Fibroblast of villous mesenchyme (primary cell): ENCODE measurements at regions not wholly inside any gene's neighbourhood (a gene's known extent, or its start where the extent isn't known, plus 50 kb on each side); places are given as distances from the start of the nearest gene placed in this dataset.

Source experiments
- DNase-seq: peaks from one replicate; pipeline ENCODE4 v3.0.0-alpha.2; 2010; ENCODE audit warnings: low read depth
- H3K4me3 ChIP-seq: 2 replicates; pipeline ENCODE4 v1.5.1; 2011; ENCODE audit warnings: low read depth, mild to moderate bottlenecking, low read length
- CTCF ChIP-seq: IDR thresholded peaks from 2 replicates; pipeline ENCODE4 v1.5.1; 2012; ENCODE audit warnings: low read depth, mild to moderate bottlenecking, low read length; ENCODE audit not compliant: insufficient read depth

- DNase-seq = no peak
- TF ChIP-seq CTCF = no peak
Measured at GRCh38 chr4:145388043-145388442, 93.6 kb upstream of the SMAD1 start.

DNA sequence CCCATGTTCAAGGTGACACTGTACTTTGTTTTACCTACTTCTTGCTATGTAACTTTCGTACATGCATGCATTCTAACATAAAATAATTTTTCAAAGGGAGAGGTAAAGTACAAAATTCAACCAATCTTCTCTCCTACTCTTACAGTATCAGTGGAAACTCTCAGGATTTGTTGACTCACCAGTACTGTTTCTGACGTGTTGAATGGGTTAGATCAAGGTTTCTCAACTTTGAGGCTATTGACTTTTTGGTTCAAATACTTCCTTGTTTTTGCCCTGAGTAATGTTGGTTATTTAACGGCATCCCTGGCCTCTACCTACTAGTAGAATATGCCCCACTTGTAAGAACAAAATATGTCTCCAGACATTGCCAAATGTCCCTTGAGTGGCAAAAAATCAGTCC, 94.6 kb upstream of the SMAD1 start:
- H3K4me3 ChIP-seq = no peak overlapping the region
- DNase-seq = no peak
- TF ChIP-seq CTCF = no peak

More at GRCh38 chr4:145388043-145388442, 93.6 kb upstream of the SMAD1 start:
- no peak overlapping the region for H3K4me3 ChIP-seq

DNA sequence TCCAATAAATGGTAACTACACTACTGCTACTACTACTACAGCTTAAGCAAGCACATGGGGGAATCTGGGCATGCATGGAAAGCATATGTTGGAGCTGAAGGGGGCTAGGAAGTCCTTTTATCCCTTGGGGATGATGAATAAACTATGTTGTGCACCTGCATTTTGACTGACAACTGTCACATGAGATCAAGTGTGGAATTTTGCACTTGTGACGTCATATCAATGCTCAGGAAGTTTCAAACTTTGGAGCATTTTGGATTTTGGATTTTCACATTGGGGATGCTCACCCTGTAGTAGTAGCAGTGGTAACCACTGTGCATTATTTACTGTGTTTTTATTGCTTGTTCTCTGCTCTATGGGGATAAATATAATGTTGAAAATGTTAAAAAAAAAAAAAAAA, 100.5 kb upstream of the SMAD1 start:
- no peak for TF ChIP-seq CTCF

DNA sequence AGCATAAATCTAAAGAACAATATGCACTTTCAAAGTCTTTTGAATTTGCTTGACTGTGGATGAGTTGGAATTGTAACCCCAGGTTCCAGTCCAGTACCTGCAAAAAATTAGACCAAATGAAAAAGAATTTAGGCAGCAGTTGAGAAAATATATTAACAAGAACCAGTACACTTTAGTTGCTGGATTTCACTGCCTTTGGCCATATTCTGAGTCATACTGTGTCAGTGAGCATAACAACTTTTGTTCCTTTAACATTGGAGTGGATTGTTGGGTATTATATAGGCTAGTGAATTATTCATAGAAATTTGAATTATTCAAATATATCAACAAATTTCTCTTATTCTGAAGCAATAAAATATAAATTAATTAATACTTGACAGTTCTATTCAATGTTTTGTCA, 101.5 kb upstream of the SMAD1 start:
- DNase-seq = no peak
- TF ChIP-seq CTCF = no peak
- no peak overlapping the region for H3K4me3 ChIP-seq

More for the DNA sequence above, 100.5 kb upstream of the SMAD1 start:
- no peak overlapping the region for H3K4me3 ChIP-seq
- no peak for DNase-seq

GRCh38 chr4:145375416-145375815, 106.2 kb upstream of the SMAD1 start:
- TF ChIP-seq CTCF = no peak
- no peak for DNase-seq
- H3K4me3 ChIP-seq = no peak overlapping the region

DNA sequence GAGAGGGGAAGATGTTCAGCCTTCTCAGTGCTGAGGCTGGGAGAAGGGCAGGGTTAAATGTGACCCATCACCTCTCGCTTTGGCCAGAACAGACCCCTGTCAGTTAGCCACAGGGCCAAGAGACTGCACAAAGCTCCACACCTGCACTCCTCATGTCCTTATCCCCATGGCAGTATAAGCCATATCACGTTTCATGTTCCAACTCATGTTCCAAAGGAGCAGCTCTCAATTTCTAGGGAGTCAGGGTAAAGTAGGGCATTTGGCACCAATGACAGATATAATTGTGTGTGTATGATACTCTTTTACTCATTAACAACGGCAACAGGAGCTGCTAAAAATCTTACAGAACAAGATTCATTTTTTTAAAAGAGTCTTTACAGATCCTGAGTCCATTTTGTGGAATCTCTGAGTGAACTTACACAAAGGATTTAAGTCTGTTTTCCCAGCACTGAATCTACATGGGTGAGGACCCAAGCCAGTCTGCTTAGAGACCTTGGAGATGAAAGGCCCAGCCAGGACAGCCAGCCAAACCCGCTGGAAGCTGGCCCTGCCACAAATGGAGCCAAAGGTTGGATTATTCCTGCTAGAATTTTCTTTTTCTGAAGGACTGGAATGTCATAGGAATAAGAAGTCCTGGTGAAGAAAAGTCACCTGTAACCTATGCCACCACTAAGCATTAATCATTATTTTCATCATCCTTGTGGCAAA, 129.1 kb upstream of the SMAD1 start:
- DNase-seq = no peak
- no peak overlapping the region for H3K4me3 ChIP-seq
- TF ChIP-seq CTCF = no peak

GRCh38 chr4:145351922-145352321, 129.7 kb upstream of the SMAD1 start:
- no peak for TF ChIP-seq CTCF
- no peak overlapping the region for H3K4me3 ChIP-seq
- DNase-seq = no peak
